Skeletal muscle satellite cell (primary cell): ENCODE measurements at regions not wholly inside any gene's neighbourhood (a gene's known extent, or its start where the extent isn't known, plus 50 kb on each side); places are given as distances from the start of the nearest gene placed in this dataset.
A peak's percentile ranks its signal among the peaks of the same experiment; 100 is the strongest.

Experiments used
- H3K27me3 ChIP-seq: 2 replicates; pipeline ENCODE4 v1.7.0; 2013; ENCODE audit warnings: low read length; ENCODE audit not compliant: control insufficient read depth, insufficient read depth
- H3K36me3 ChIP-seq: 2 replicates; pipeline ENCODE4 v1.7.0; 2013; ENCODE audit warnings: mild to moderate bottlenecking, control low read depth, low read length; ENCODE audit not compliant: insufficient read depth
- H3K4me1 ChIP-seq: 2 replicates; pipeline ENCODE4 v1.7.0; 2013; ENCODE audit warnings: low read length; ENCODE audit not compliant: control insufficient read depth, insufficient read depth
- H3K4me2 ChIP-seq: 2 replicates; pipeline ENCODE4 v1.7.0; 2013; ENCODE audit warnings: mild to moderate bottlenecking, low read length
- H3K4me3 ChIP-seq: 2 replicates; pipeline ENCODE4 v1.7.0; 2013; ENCODE audit warnings: low read length
- H3K9ac ChIP-seq: 2 replicates; pipeline ENCODE4 v1.7.0; 2013; ENCODE audit warnings: mild to moderate bottlenecking, low read depth, low read length, moderate library complexity
- H3K9me3 ChIP-seq: replicated peaks from 2 replicates; pipeline ENCODE4 v1.7.0; 2013; ENCODE audit warnings: mild to moderate bottlenecking, control low read depth, low read length

- peaks cover 3% of the 10 kb centered on the region for H3K4me1 ChIP-seq
- H3K9me3 ChIP-seq, result no peaks in the 10 kb centered on the region
- H3K4me2 ChIP-seq, result no peak overlapping the region
- H3K4me3 ChIP-seq, result no peak overlapping the region
- no peak overlapping the region for H3K9ac ChIP-seq
- peaks cover 34% of the 10 kb centered on the region for H3K27me3 ChIP-seq
- no peaks in the 10 kb centered on the region for H3K36me3 ChIP-seq
Observed at GRCh38 chr12:63302941-63303536, 152.0 kb upstream of the AVPR1A start.

GRCh38 chr12:63302269-63302940 is 151.4 kb upstream of the AVPR1A start:
- no peak overlapping the region for H3K4me2 ChIP-seq
- no peak overlapping the region for H3K4me3 ChIP-seq
- peaks cover 34% of the 10 kb centered on the region for H3K27me3 ChIP-seq
- no peak overlapping the region for H3K9ac ChIP-seq
- no peaks in the 10 kb centered on the region for H3K9me3 ChIP-seq
- peaks cover 3% of the 10 kb centered on the region for H3K4me1 ChIP-seq
- no peaks in the 10 kb centered on the region for H3K36me3 ChIP-seq

GRCh38 chr12:63301311-63301710 is 150.3 kb upstream of the AVPR1A start:
- Histone ChIP-seq H3K9me3 (no peaks in the 10 kb centered on the region), H3K4me1 (peaks cover 3% of the 10 kb centered on the region), H3K36me3 (no peaks in the 10 kb centered on the region), H3K4me2 (no peak overlapping the region), H3K9ac (no peak overlapping the region), H3K4me3 (no peak overlapping the region), H3K27me3 (peaks cover 31% of the 10 kb centered on the region)

- Histone ChIP-seq H3K9me3 (no peaks in the 10 kb centered on the region), H3K36me3 (no peaks in the 10 kb centered on the region), H3K4me1 (peaks cover 15% of the 10 kb centered on the region), H3K9ac (no peak overlapping the region), H3K27me3 (peaks cover 33% of the 10 kb centered on the region), H3K4me2 (no peak overlapping the region), H3K4me3 (no peak overlapping the region)
Observed at GRCh38 chr12:63298386-63298930, 147.5 kb upstream of the AVPR1A start.

GRCh38 chr12:63294327-63294632 is 143.3 kb upstream of the AVPR1A start:
- no peaks in the 10 kb centered on the region for H3K36me3 ChIP-seq
- peak overlapping the region; percentile 33 for H3K4me2 ChIP-seq
- H3K9ac ChIP-seq, result no peak overlapping the region
- no peak overlapping the region for H3K4me3 ChIP-seq
- H3K4me1 ChIP-seq, result peaks cover 12% of the 10 kb centered on the region
- H3K9me3 ChIP-seq, result no peaks in the 10 kb centered on the region
- H3K27me3 ChIP-seq, result peaks cover 28% of the 10 kb centered on the region

GRCh38 chr12:63292471-63293221 is 141.6 kb upstream of the AVPR1A start:
- H3K9ac ChIP-seq, result no peak overlapping the region
- H3K4me2 ChIP-seq, result no peak overlapping the region
- H3K4me1 ChIP-seq, result peaks cover 12% of the 10 kb centered on the region
- H3K9me3 ChIP-seq, result no peaks in the 10 kb centered on the region
- H3K4me3 ChIP-seq, result no peak overlapping the region
- no peaks in the 10 kb centered on the region for H3K36me3 ChIP-seq
- H3K27me3 ChIP-seq, result peaks cover 23% of the 10 kb centered on the region

GRCh38 chr12:63276537-63277365 is 125.8 kb upstream of the AVPR1A start:
- Histone ChIP-seq H3K36me3 (no peaks in the 10 kb centered on the region), H3K4me2 (no peak overlapping the region), H3K9me3 (no peaks in the 10 kb centered on the region), H3K4me1 (no peaks in the 10 kb centered on the region), H3K4me3 (no peak overlapping the region), H3K9ac (no peak overlapping the region), H3K27me3 (peaks cover 29% of the 10 kb centered on the region)

GRCh38 chr12:63266988-63267387 is 116.0 kb upstream of the AVPR1A start:
- Histone ChIP-seq H3K9ac (no peak overlapping the region), H3K4me1 (no peaks in the 10 kb centered on the region), H3K9me3 (no peaks in the 10 kb centered on the region), H3K4me3 (no peak overlapping the region), H3K4me2 (no peak overlapping the region), H3K36me3 (no peaks in the 10 kb centered on the region), H3K27me3 (peaks cover 2% of the 10 kb centered on the region)

GRCh38 chr12:63264629-63265028 is 113.6 kb upstream of the AVPR1A start:
- H3K4me2 ChIP-seq, result no peak overlapping the region
- H3K27me3 ChIP-seq, result peaks cover 2% of the 10 kb centered on the region
- no peak overlapping the region for H3K9ac ChIP-seq
- no peak overlapping the region for H3K4me3 ChIP-seq
- H3K9me3 ChIP-seq, result no peaks in the 10 kb centered on the region
- no peaks in the 10 kb centered on the region for H3K4me1 ChIP-seq
- no peaks in the 10 kb centered on the region for H3K36me3 ChIP-seq

GRCh38 chr12:63250486-63250885 is 99.5 kb upstream of the AVPR1A start:
- Histone ChIP-seq H3K36me3 (no peaks in the 10 kb centered on the region), H3K4me2 (no peak overlapping the region), H3K27me3 (no peaks in the 10 kb centered on the region), H3K9me3 (no peaks in the 10 kb centered on the region), H3K9ac (no peak overlapping the region), H3K4me1 (no peaks in the 10 kb centered on the region), H3K4me3 (no peak overlapping the region)

- Histone ChIP-seq H3K9ac (no peak overlapping the region), H3K4me3 (no peak overlapping the region), H3K27me3 (no peaks in the 10 kb centered on the region), H3K4me1 (no peaks in the 10 kb centered on the region), H3K9me3 (no peaks in the 10 kb centered on the region), H3K36me3 (no peaks in the 10 kb centered on the region), H3K4me2 (no peak overlapping the region)
Observed at GRCh38 chr12:63238892-63239291, 87.9 kb upstream of the AVPR1A start.
